Ascending aorta (tissue), 2 donors: ENCODE measurements at regions not wholly inside any gene's neighbourhood (a gene's known extent, or its start where the extent isn't known, plus 50 kb on each side); places are given as distances from the start of the nearest gene placed in this dataset.

Source experiments
- DNase-seq, 2 donors: peaks; one replicate each; pipeline ENCODE4 v3.0.0-alpha.2; 2019; ENCODE audit warnings: low spot score in 2 of 2
- H3K27ac ChIP-seq, 2 donors: fragments of 200-600 bp; sonication (generic); one replicate each; pipeline ENCODE4 v1.5.1; 2016 to 2017; ENCODE audit warnings: mild to moderate bottlenecking in 1 of 2
- H3K27me3 ChIP-seq: fragments of 200-600 bp; sonication (generic); one replicate; pipeline ENCODE4 v1.5.1; 2017
- H3K36me3 ChIP-seq, 2 donors: fragments of 200-600 bp; sonication (generic); one replicate each; pipeline ENCODE4 v1.5.1; 2016
- H3K4me1 ChIP-seq, 2 donors: fragments of 200-600 bp; sonication (generic); one replicate each; pipeline ENCODE4 v1.5.1; 2016 to 2017; ENCODE audit warnings: mild to moderate bottlenecking in 1 of 2
- H3K4me3 ChIP-seq, 2 donors: fragments of 200-600 bp; sonication (generic); one replicate each; pipeline ENCODE4 v1.5.1; 2016 to 2017; ENCODE audit warnings: mild to moderate bottlenecking in 1 of 2
- H3K9me3 ChIP-seq, 2 donors: fragments of 200-600 bp; sonication (generic); one replicate each; pipeline ENCODE4 v1.5.1; 2016
- CTCF ChIP-seq, 3 experiments: fragments of 200-600 bp in 2 of 3; fragments of 450-650 bp in 1 of 3; sonication (generic) in 2 of 3; IDR thresholded peaks; one replicate each; pipeline ENCODE4 v1.5.1; 2016 to 2019; ENCODE audit warnings: antibody characterized with exemption in 3 of 3, mild to moderate bottlenecking in 1 of 3, moderate library complexity in 1 of 3
- intact Hi-C: fragments of 100-400 bp; cut with DNase I; formaldehyde crosslinking; loops from one replicate; pipeline ENCODE4 v1.15.1; 2023

- Histone ChIP-seq H3K27ac (no peak overlapping the region), H3K4me3 (no peak overlapping the region), H3K4me1 (no peaks in the 10 kb centered on the region), H3K36me3 (no peaks in the 10 kb centered on the region), H3K9me3 (no peaks in the 10 kb centered on the region), H3K27me3 (no peaks in the 10 kb centered on the region)
- TF ChIP-seq CTCF (IDR thresholded peaks at IDR 0.05) = no peak
- intact Hi-C loops = no loop called here
- DNase-seq = no peak
Measured at GRCh38 chr1:195047772-195048171, 1560.5 kb downstream of the KCNT2 start.

- Histone ChIP-seq H3K27me3 (no peaks in the 10 kb centered on the region), H3K4me3 (no peak overlapping the region), H3K36me3 (no peaks in the 10 kb centered on the region), H3K9me3 (no peaks in the 10 kb centered on the region), H3K4me1 (no peaks in the 10 kb centered on the region), H3K27ac (no peak overlapping the region)
- no peak for TF ChIP-seq CTCF (IDR thresholded peaks at IDR 0.05)
- no peak for DNase-seq
- intact Hi-C loops = no loop called here
Measured at GRCh38 chr1:195045072-195045471, 1563.2 kb downstream of the KCNT2 start.

- Histone ChIP-seq H3K4me1 (no peaks in the 10 kb centered on the region), H3K9me3 (no peaks in the 10 kb centered on the region), H3K36me3 (no peaks in the 10 kb centered on the region), H3K4me3 (no peak overlapping the region), H3K27ac (no peak overlapping the region), H3K27me3 (no peaks in the 10 kb centered on the region)
- intact Hi-C loops = no loop called here
- no peak for DNase-seq
- TF ChIP-seq CTCF (IDR thresholded peaks at IDR 0.05) = no peak
Measured at GRCh38 chr1:195030793-195031192, 1577.4 kb downstream of the KCNT2 start.

DNA sequence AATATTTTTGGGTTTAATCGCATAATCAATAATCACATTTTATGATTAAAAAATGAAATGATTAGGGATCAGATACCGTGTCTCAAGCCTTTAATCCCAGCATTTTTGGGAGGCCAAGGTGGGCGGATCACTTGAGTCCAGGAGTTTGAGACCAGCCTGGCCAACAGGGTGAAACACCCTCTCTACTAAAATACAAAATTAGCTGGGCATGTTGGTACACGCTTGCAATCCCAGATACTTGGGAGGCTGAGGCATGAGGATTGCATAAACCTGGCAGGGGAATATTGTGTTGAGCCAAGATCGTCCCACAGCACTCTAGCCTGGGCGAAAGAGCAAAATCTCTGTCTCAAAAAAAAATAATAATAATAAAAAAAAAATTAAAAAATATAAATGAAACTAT lies 1581.4 kb downstream of the KCNT2 start:
- DNase-seq = no peak
- Histone ChIP-seq H3K4me3 (no peak overlapping the region), H3K4me1 (no peaks in the 10 kb centered on the region), H3K9me3 (no peaks in the 10 kb centered on the region), H3K36me3 (no peaks in the 10 kb centered on the region), H3K27ac (no peak overlapping the region), H3K27me3 (no peaks in the 10 kb centered on the region)
- TF ChIP-seq CTCF (IDR thresholded peaks at IDR 0.05) = no peak
- intact Hi-C loops = no loop called here

DNA sequence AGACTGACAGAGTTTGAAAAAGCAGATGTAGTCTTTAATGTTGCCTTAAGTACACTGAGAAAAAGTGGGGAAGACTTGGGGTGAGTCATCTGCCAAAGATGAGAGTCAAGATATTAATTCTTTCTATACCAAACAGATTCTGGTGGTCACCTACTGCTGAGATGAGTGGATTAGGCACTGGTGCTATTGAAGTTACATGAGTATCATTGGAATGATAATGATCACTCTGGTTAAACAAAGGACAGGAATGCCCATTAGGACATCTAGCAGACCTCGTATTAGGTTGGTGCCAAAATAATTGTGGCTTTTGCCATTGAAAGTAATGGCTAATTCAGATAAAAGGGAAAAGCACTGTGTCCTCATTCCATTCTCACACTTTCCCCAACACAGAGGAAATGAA lies 1588.9 kb downstream of the KCNT2 start:
- no peaks in the 10 kb centered on the region for H3K4me1 ChIP-seq
- no peak for DNase-seq
- H3K27me3 ChIP-seq = no peaks in the 10 kb centered on the region
- no peak overlapping the region for H3K4me3 ChIP-seq
- H3K9me3 ChIP-seq = no peaks in the 10 kb centered on the region
- no peak for TF ChIP-seq CTCF (IDR thresholded peaks at IDR 0.05)
- no peaks in the 10 kb centered on the region for H3K36me3 ChIP-seq
- no peak overlapping the region for H3K27ac ChIP-seq
- intact Hi-C loops = no loop called here

DNA sequence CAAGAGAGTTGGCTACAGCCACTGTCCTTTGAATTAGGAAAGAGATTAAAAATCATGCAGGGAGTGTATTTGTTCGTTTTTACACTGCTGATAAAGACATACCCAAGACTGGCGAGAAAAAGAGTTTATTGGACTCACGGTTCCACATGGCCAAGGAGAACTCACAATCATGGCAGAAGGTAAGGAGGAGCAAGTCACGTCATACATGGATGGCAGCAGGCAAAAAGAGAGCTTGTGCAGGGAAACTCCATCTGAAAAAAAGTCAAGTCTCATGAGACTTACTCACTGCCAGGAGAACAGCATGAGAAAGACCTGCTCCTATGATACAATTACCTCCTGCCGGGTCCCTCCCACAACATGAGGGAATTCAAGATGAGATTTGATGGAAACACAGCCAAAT lies 1595.2 kb downstream of the KCNT2 start:
- Histone ChIP-seq H3K4me1 (no peaks in the 10 kb centered on the region), H3K36me3 (no peaks in the 10 kb centered on the region), H3K9me3 (no peaks in the 10 kb centered on the region), H3K27ac (no peak overlapping the region), H3K4me3 (no peak overlapping the region), H3K27me3 (no peaks in the 10 kb centered on the region)
- no peak for TF ChIP-seq CTCF (IDR thresholded peaks at IDR 0.05)
- DNase-seq = no peak
- intact Hi-C loops = no loop called here
